ENCODE measurements at regions not wholly inside any gene's neighbourhood (a gene's known extent, or its start where the extent isn't known, plus 50 kb on each side); places are given as distances from the start of the nearest gene placed in this dataset.

GRCh38 chr18:44520981-44521667 is 159.6 kb upstream of the SETBP1 start:
- no peak for TF ChIP-seq EZH2 (IDR thresholded peaks at IDR 0.05)
- TF ChIP-seq POLR2AphosphoS5 (IDR thresholded peaks at IDR 0.05; ENCODE audit: borderline replicate concordance, low read depth, low read length): no peak

Measured in SK-N-MC (cell line).